HEK293 (cell line): ENCODE measurements at regions not wholly inside any gene's neighbourhood (a gene's known extent, or its start where the extent isn't known, plus 50 kb on each side); places are given as distances from the start of the nearest gene placed in this dataset.

ENCODE experiments used
- CTCF ChIA-PET: fragments of 350-600 bp; formaldehyde crosslinking; extraction: SDS; loops from one replicate; lab custom pipeline; 2021; ENCODE audit warnings: antibody characterized with exemption; lab: Yijun Ruan, JAX
- POLR2A ChIA-PET: fragments of 300-600 bp; formaldehyde crosslinking; extraction: SDS; loops from one replicate; lab custom pipeline; 2020; ENCODE audit warnings: antibody characterized with exemption, inconsistent platforms; lab: Yijun Ruan, JAX
- H3K27ac ChIP-seq: fragments of 200-500 bp; sonication (Bioruptor generic); 2 replicates; pipeline ENCODE4 v1.5.1; 2014; ENCODE audit warnings: low read depth, low read length, control low read depth, inconsistent platforms; ENCODE audit errors: extremely low read depth
- H3K36me3 ChIP-seq, 2 experiments: fragments of 200-500 bp in 1 of 2; sonication (Bioruptor generic) in 1 of 2; 1 replicate in 1 of 2; 2 replicates in 1 of 2; pipeline ENCODE4 v1.5.1; 2014 to 2017; ENCODE audit warnings: inconsistent platforms in 2 of 2, low read length in 2 of 2; ENCODE audit not compliant: control insufficient read depth in 2 of 2, insufficient read depth in 1 of 2
- H3K4me1 ChIP-seq: fragments of 200-500 bp; sonication (Bioruptor generic); 2 replicates; pipeline ENCODE4 v1.5.1; 2014; ENCODE audit warnings: mild to moderate bottlenecking, low read length, inconsistent platforms; ENCODE audit not compliant: control insufficient read depth, insufficient read depth
- H3K4me3 ChIP-seq: 2 replicates; pipeline ENCODE4 v1.5.1; 2011; ENCODE audit warnings: low read depth, mild to moderate bottlenecking, control low read depth, low read length, moderate library complexity
- H3K9me3 ChIP-seq: fragments of 200-500 bp; sonication (Bioruptor generic); 2 replicates; pipeline ENCODE4 v1.5.1; 2014; ENCODE audit warnings: low read depth, low read length, inconsistent platforms; ENCODE audit not compliant: control insufficient read depth, insufficient read depth
- EGR2 ChIP-seq: fragments of 450-650 bp; formaldehyde crosslinking; IDR thresholded peaks from 2 replicates; pipeline ENCODE4 v1.5.1; 2016; ENCODE audit warnings: low read depth, missing biosample characterization, missing genetic modification characterization
- GLIS2 ChIP-seq: fragments of 450-650 bp; formaldehyde crosslinking; IDR thresholded peaks from 2 replicates; pipeline ENCODE4 v1.5.1; 2016; ENCODE audit warnings: missing biosample characterization, missing genetic modification characterization
- KLF8 ChIP-seq: fragments of 450-650 bp; formaldehyde crosslinking; IDR thresholded peaks from 2 replicates; pipeline ENCODE4 v1.5.1; 2016; ENCODE audit warnings: missing biosample characterization, missing genetic modification characterization
- SP3 ChIP-seq: fragments of 450-650 bp; formaldehyde crosslinking; IDR thresholded peaks from 2 replicates; pipeline ENCODE4 v1.5.1; 2016; ENCODE audit warnings: missing biosample characterization, missing genetic modification characterization
- ZBTB20 ChIP-seq: fragments of 450-650 bp; formaldehyde crosslinking; IDR thresholded peaks from 2 replicates; pipeline ENCODE4 v1.5.1; 2016; ENCODE audit warnings: missing biosample characterization, missing genetic modification characterization
- ZBTB21 ChIP-seq: fragments of 450-650 bp; formaldehyde crosslinking; IDR thresholded peaks from 2 replicates; pipeline ENCODE4 v1.5.1; 2017; ENCODE audit warnings: missing biosample characterization, missing genetic modification characterization
- ZFP37 ChIP-seq: fragments of 450-650 bp; formaldehyde crosslinking; IDR thresholded peaks from 2 replicates; pipeline ENCODE4 v1.5.1; 2016; ENCODE audit warnings: missing biosample characterization, missing genetic modification characterization
- ZNF140 ChIP-seq: fragments of 450-650 bp; formaldehyde crosslinking; IDR thresholded peaks from 2 replicates; pipeline ENCODE4 v1.5.1; 2016; ENCODE audit warnings: missing biosample characterization, missing genetic modification characterization
- ZNF169 ChIP-seq: fragments of 450-650 bp; formaldehyde crosslinking; IDR thresholded peaks from 2 replicates; pipeline ENCODE4 v1.5.1; 2016; ENCODE audit warnings: missing biosample characterization, missing genetic modification characterization
- ZNF202 ChIP-seq: fragments of 450-650 bp; formaldehyde crosslinking; IDR thresholded peaks from 2 replicates; pipeline ENCODE4 v1.5.1; 2016; ENCODE audit warnings: missing biosample characterization, missing genetic modification characterization, borderline replicate concordance
- ZNF37A ChIP-seq: fragments of 450-650 bp; IDR thresholded peaks from 2 replicates; pipeline ENCODE4 v1.5.1; 2018; ENCODE audit warnings: missing biosample characterization, missing genetic modification characterization
- ZNF391 ChIP-seq: fragments of 450-650 bp; formaldehyde crosslinking; IDR thresholded peaks from 2 replicates; pipeline ENCODE4 v1.5.1; 2016; ENCODE audit warnings: low read depth, missing biosample characterization, missing genetic modification characterization, borderline replicate concordance
- ZNF416 ChIP-seq: fragments of 450-650 bp; formaldehyde crosslinking; IDR thresholded peaks from 2 replicates; pipeline ENCODE4 v1.5.1; 2016; ENCODE audit warnings: missing biosample characterization, missing genetic modification characterization
- ZNF514 ChIP-seq: fragments of 450-650 bp; formaldehyde crosslinking; IDR thresholded peaks from 2 replicates; pipeline ENCODE4 v1.5.1; 2016; ENCODE audit warnings: missing biosample characterization, missing genetic modification characterization
- ZNF560 ChIP-seq: fragments of 450-650 bp; formaldehyde crosslinking; IDR thresholded peaks from 2 replicates; pipeline ENCODE4 v1.5.1; 2017; ENCODE audit warnings: missing biosample characterization, missing genetic modification characterization, borderline replicate concordance
- ZNF585B ChIP-seq: fragments of 450-650 bp; formaldehyde crosslinking; IDR thresholded peaks from 2 replicates; pipeline ENCODE4 v1.5.1; 2016; ENCODE audit warnings: missing biosample characterization, missing genetic modification characterization
- ZNF624 ChIP-seq: fragments of 450-650 bp; formaldehyde crosslinking; IDR thresholded peaks from 2 replicates; pipeline ENCODE4 v1.5.1; 2017; ENCODE audit warnings: missing biosample characterization, missing genetic modification characterization
- ZNF654 ChIP-seq: fragments of 450-650 bp; formaldehyde crosslinking; IDR thresholded peaks from 2 replicates; pipeline ENCODE4 v1.5.1; 2016; ENCODE audit warnings: low read depth, missing biosample characterization, missing genetic modification characterization
- ZSCAN30 ChIP-seq: fragments of 450-650 bp; IDR thresholded peaks from 2 replicates; pipeline ENCODE4 v1.5.1; 2018; ENCODE audit warnings: missing biosample characterization, mild to moderate bottlenecking, missing genetic modification characterization, moderate library complexity
- TF ChIP-seq, protein P1 (sequence below): fragments of 450-650 bp; formaldehyde crosslinking; IDR thresholded peaks from 2 replicates; pipeline ENCODE4 v1.5.1; 2016; ENCODE audit warnings: missing biosample characterization, missing genetic modification characterization, low read depth
- TF ChIP-seq, protein P2 (sequence below): fragments of 450-650 bp; formaldehyde crosslinking; IDR thresholded peaks from 2 replicates; pipeline ENCODE4 v1.5.1; 2016; ENCODE audit warnings: missing biosample characterization, missing genetic modification characterization
- TF ChIP-seq, protein P3 (sequence below): fragments of 450-650 bp; formaldehyde crosslinking; IDR thresholded peaks from 2 replicates; pipeline ENCODE4 v1.5.1; 2016; ENCODE audit warnings: missing biosample characterization, missing genetic modification characterization
- TF ChIP-seq, protein P4 (sequence below): fragments of 450-650 bp; formaldehyde crosslinking; IDR thresholded peaks from 2 replicates; pipeline ENCODE4 v1.5.1; 2017; ENCODE audit warnings: missing biosample characterization, missing genetic modification characterization

DNA sequence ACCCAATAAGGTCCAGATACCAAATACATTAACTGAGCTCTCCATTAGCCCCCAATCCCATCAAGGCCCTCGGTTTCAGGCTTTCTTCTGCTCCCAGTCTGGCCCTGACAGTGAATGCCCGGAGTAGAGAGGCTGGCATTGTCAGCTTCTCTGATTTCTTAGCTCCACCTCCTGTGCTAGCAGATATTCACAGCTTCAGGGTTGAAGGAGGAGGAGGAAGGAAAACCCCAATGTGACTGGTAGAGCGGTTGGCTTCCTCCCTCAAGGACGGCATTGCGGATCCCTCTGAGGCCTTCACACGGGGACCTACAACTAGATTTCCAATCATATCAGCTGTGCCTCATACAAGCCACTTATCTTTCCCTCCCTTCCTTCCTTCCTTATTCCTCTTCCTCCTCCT lies 164.1 kb upstream of the SYNDIG1 start (continued):
- TF ChIP-seq, protein P1, sequence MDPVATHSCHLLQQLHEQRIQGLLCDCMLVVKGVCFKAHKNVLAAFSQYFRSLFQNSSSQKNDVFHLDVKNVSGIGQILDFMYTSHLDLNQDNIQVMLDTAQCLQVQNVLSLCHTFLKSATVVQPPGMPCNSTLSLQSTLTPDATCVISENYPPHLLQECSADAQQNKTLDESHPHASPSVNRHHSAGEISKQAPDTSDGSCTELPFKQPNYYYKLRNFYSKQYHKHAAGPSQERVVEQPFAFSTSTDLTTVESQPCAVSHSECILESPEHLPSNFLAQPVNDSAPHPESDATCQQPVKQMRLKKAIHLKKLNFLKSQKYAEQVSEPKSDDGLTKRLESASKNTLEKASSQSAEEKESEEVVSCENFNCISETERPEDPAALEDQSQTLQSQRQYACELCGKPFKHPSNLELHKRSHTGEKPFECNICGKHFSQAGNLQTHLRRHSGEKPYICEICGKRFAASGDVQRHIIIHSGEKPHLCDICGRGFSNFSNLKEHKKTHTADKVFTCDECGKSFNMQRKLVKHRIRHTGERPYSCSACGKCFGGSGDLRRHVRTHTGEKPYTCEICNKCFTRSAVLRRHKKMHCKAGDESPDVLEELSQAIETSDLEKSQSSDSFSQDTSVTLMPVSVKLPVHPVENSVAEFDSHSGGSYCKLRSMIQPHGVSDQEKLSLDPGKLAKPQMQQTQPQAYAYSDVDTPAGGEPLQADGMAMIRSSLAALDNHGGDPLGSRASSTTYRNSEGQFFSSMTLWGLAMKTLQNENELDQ (tag by site-specific recombination), result no peak
- TF ChIP-seq ZBTB21 (tag by site-specific recombination) (no peak), ZFP37 (tag by site-specific recombination) (no peak), ZNF654 (no peak)

DNA sequence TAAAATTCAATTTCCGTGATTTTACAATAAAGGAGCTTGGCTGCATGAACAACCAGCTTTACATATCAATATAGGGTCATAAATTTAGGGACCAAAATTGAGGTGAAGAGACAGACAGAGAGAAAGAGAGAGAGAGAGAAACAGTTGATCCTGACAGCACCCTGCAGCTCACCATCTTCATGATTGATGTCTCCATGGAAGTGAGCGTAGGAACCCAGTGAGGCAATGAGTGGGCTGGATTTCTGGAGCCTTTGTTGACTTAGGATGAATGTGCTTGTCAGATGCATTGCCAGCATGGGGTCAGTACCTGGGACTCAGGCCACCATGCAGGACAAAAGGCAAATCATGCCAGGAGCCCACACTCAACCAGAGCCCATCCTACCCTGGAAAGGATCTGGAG lies 165.1 kb upstream of the SYNDIG1 start:
- Histone ChIP-seq H3K36me3 (no peaks in the 10 kb centered on the region), H3K9me3 (no peaks in the 10 kb centered on the region), H3K4me1 (no peaks in the 10 kb centered on the region)
- CTCF ChIA-PET, result interaction anchor here (1.8 kb wide), 1 partner anchor 477 kb away, joined by 5 read pairs; no protein-coding TSS in a partner anchor
- POLR2A ChIA-PET, result no interaction called here
- TF ChIP-seq ZNF585B (tag by site-specific recombination) (no peak), ZNF202 (tag by site-specific recombination) (no peak), ZNF169 (tag by site-specific recombination) (no peak), ZNF140 (tag by site-specific recombination) (no peak), ZNF37A (tag by site-specific recombination) (no peak), ZNF416 (tag by site-specific recombination) (no peak), ZNF560 (tag by site-specific recombination) (no peak), ZBTB20 (tag by site-specific recombination) (no peak), KLF8 (tag by site-specific recombination) (no peak), EGR2 (tag by site-specific recombination) (no peak), ZNF391 (tag by site-specific recombination) (no peak), GLIS2 (no peak), ZSCAN30 (tag by site-specific recombination) (no peak), SP3 (tag by site-specific recombination) (no peak), ZNF514 (tag by site-specific recombination) (no peak), ZNF624 (no peak)
- TF ChIP-seq, protein P2, sequence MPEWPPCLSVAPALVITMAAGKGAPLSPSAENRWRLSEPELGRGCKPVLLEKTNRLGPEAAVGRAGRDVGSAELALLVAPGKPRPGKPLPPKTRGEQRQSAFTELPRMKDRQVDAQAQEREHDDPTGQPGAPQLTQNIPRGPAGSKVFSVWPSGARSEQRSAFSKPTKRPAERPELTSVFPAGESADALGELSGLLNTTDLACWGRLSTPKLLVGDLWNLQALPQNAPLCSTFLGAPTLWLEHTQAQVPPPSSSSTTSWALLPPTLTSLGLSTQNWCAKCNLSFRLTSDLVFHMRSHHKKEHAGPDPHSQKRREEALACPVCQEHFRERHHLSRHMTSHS (tag by site-specific recombination), result no peak
- TF ChIP-seq, protein P3, sequence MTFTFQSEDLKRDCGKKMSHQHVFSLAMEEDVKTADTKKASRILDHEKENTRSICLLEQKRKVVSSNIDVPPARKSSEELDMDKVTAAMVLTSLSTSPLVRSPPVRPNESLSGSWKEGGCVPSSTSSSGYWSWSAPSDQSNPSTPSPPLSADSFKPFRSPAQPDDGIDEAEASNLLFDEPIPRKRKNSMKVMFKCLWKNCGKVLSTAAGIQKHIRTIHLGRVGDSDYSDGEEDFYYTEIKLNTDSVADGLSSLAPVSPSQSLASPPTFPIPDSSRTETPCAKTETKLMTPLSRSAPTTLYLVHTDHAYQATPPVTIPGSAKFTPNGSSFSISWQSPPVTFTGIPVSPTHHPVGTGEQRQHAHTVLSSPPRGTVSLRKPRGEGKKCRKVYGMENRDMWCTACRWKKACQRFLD (tag by site-specific recombination), result no peak
- TF ChIP-seq, protein P4, sequence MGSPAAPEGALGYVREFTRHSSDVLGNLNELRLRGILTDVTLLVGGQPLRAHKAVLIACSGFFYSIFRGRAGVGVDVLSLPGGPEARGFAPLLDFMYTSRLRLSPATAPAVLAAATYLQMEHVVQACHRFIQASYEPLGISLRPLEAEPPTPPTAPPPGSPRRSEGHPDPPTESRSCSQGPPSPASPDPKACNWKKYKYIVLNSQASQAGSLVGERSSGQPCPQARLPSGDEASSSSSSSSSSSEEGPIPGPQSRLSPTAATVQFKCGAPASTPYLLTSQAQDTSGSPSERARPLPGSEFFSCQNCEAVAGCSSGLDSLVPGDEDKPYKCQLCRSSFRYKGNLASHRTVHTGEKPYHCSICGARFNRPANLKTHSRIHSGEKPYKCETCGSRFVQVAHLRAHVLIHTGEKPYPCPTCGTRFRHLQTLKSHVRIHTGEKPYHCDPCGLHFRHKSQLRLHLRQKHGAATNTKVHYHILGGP (tag by site-specific recombination), result no peak
- TF ChIP-seq, all 188 proteins: peak for 0
- Histone ChIP-seq H3K4me3 (no peak overlapping the region), H3K27ac (no peak overlapping the region)
